Neural crest cell (in vitro differentiated cells): ENCODE measurements at regions not wholly inside any gene's neighbourhood (a gene's known extent, or its start where the extent isn't known, plus 50 kb on each side); places are given as distances from the start of the nearest gene placed in this dataset.
"Not testable (repeated sequence)": the region's sequence is repeated elsewhere in the genome, so short reads cannot be mapped to it uniquely, and the experiment has no call there.

Experiments used
- DNase-seq: peaks from one replicate; pipeline ENCODE4 v3.0.0; 2021; ENCODE audit warnings: low read depth, mixed read lengths, low spot score
- H3K27ac Mint-ChIP-seq: one replicate; pipeline ENCODE4 v1.8.0; 2021; ENCODE audit warnings: mild to moderate bottlenecking, mixed read lengths; ENCODE audit not compliant: unreplicated experiment
- H3K27me3 Mint-ChIP-seq: 2 replicates; pipeline ENCODE4 v1.8.0; 2021; ENCODE audit warnings: low read depth, mild to moderate bottlenecking, mixed read lengths
- H3K36me3 Mint-ChIP-seq: 2 replicates; pipeline ENCODE4 v1.8.0; 2021; ENCODE audit warnings: low read depth, mild to moderate bottlenecking, mixed read lengths
- H3K4me1 Mint-ChIP-seq: 2 replicates; pipeline ENCODE4 v1.8.0; 2021; ENCODE audit warnings: mixed read lengths
- H3K4me3 Mint-ChIP-seq: one replicate; pipeline ENCODE4 v1.8.0; 2021; ENCODE audit warnings: mild to moderate bottlenecking, mixed read lengths
- H3K9me3 Mint-ChIP-seq: 2 replicates; pipeline ENCODE4 v1.8.0; 2021; ENCODE audit warnings: mixed read lengths
- TF ChIP-seq, protein P1 (sequence below): fragments of 200-600 bp; sonication (generic); conservative IDR thresholded peaks from 2 replicates; pipeline ENCODE4 v1.5.0; 2021; ENCODE audit warnings: antibody characterized with exemption, mild to moderate bottlenecking

DNA sequence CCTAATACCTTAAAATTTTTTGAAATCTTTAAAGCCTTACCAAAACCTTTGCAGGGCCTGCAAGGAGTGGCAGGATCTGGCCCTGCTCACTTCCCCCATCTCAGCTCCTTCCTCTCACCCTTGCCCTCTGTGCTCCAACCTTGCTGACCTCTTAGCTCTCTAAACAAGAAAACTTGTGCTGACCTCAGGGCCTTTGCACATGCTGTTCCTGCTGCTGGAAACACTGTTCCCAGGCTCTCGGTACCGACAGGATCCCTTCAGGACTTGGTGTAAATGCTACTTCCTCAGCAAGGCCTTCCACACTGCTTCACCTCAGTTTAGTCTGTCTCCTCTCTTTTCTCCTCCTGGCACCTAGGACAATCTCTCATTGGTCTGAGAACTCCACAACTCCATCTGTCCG is 155.4 kb upstream of the IQSEC1 start:
- Mint-ChIP-seq H3K36me3 (no peaks in the 10 kb centered on the region), H3K27ac (no peak overlapping the region), H3K4me1 (no peaks in the 10 kb centered on the region), H3K9me3 (no peaks in the 10 kb centered on the region), H3K27me3 (peaks cover 4% of the 10 kb centered on the region), H3K4me3 (no peak overlapping the region)
- TF ChIP-seq, protein P1, sequence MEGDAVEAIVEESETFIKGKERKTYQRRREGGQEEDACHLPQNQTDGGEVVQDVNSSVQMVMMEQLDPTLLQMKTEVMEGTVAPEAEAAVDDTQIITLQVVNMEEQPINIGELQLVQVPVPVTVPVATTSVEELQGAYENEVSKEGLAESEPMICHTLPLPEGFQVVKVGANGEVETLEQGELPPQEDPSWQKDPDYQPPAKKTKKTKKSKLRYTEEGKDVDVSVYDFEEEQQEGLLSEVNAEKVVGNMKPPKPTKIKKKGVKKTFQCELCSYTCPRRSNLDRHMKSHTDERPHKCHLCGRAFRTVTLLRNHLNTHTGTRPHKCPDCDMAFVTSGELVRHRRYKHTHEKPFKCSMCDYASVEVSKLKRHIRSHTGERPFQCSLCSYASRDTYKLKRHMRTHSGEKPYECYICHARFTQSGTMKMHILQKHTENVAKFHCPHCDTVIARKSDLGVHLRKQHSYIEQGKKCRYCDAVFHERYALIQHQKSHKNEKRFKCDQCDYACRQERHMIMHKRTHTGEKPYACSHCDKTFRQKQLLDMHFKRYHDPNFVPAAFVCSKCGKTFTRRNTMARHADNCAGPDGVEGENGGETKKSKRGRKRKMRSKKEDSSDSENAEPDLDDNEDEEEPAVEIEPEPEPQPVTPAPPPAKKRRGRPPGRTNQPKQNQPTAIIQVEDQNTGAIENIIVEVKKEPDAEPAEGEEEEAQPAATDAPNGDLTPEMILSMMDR: no peak
- no peak for DNase-seq

DNA sequence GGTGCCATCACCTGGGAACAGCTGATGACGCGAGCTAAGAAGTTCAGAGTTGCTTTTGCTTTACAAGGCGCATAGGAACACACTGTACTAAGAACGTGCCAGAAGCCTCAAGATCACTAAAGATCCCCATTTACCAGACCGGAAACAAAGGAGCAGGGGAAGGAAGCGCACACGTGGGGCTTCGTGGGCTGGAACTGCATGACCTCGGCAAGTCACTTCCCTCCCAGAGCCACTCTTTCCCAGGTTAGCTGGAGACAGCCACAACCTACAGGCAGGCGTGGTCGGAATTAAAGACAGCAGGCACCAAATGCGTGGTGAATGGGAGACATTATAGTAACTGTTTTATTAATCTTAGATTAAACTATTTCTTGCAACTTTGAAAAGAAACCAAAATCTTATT is 154.9 kb upstream of the IQSEC1 start:
- DNase-seq, H3K4me1 Mint-ChIP-seq, H3K27ac Mint-ChIP-seq, H3K9me3 Mint-ChIP-seq, H3K36me3 Mint-ChIP-seq, H3K4me3 Mint-ChIP-seq, H3K27me3 Mint-ChIP-seq: not testable (repeated sequence)

DNA sequence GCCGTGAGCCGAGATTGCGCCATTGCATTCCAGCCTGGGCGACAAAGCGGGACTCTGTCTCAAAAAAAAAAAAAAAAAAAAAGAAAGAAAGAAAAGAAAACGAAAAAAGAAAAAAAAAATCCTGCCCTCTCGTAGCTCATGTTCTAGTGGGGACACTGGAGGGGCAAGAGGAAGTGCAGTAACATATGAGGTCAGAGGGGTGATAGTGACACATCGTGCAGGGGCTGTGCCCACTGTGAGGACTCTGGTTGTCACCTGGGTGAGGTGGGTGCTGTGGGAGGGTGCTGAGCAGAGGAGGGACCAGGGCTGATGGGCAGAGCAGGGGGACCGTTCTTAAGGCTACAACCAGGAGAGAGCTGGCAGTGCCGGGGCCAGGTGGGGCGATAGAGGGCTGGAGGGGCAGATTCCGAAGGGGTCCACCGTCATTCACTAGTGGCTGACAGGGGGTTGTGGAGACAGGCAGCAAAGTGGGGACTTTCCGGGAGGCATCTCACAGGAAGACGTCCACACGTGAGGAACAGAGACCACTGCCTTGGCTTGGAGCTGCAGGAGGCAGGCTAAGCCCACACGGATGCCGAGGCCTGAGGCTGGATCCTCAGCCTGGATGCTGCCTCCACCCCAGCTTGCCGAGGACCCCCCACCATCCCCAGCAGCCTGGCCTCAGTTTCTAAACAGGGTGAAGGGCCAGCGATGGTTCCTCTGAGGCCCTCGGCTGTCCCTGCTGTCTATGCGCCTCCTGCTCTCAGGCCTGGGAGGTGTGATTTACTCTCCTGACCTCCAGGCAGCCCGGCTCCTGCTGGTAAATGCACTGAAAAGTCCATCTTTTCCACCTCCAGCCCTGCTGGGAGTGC is 154.3 kb upstream of the IQSEC1 start:
- Mint-ChIP-seq H3K27ac (no peak overlapping the region), H3K36me3 (no peaks in the 10 kb centered on the region), H3K4me1 (no peaks in the 10 kb centered on the region), H3K4me3 (no peak overlapping the region), H3K9me3 (no peaks in the 10 kb centered on the region), H3K27me3 (peaks cover 4% of the 10 kb centered on the region)
- no peak for DNase-seq
- TF ChIP-seq, protein P1: no peak

DNA sequence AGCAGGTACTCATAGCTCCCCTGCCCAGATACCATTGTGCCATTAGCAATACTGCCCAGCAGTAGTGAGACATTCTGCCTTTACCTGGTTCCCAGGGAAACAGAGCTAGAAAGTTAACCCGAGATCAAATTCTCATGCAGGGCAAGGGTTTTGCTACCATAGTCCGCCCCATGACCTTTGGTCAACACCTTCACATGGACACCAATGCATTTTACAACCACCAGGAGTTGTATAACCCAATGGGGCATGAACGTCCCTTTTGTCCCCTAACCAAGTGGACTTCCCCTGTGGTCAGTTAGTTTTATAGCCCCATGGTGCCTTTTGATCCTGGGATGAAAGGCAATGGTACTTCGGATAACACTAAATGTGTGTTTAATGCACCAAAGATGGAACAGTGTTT is 151.7 kb upstream of the IQSEC1 start:
- no peak for DNase-seq
- H3K4me1 Mint-ChIP-seq: no peaks in the 10 kb centered on the region
- H3K27me3 Mint-ChIP-seq: no peaks in the 10 kb centered on the region
- H3K27ac Mint-ChIP-seq: no peak overlapping the region
- H3K36me3 Mint-ChIP-seq: no peaks in the 10 kb centered on the region
- TF ChIP-seq, protein P1: no peak
- no peaks in the 10 kb centered on the region for H3K9me3 Mint-ChIP-seq
- no peak overlapping the region for H3K4me3 Mint-ChIP-seq

DNA sequence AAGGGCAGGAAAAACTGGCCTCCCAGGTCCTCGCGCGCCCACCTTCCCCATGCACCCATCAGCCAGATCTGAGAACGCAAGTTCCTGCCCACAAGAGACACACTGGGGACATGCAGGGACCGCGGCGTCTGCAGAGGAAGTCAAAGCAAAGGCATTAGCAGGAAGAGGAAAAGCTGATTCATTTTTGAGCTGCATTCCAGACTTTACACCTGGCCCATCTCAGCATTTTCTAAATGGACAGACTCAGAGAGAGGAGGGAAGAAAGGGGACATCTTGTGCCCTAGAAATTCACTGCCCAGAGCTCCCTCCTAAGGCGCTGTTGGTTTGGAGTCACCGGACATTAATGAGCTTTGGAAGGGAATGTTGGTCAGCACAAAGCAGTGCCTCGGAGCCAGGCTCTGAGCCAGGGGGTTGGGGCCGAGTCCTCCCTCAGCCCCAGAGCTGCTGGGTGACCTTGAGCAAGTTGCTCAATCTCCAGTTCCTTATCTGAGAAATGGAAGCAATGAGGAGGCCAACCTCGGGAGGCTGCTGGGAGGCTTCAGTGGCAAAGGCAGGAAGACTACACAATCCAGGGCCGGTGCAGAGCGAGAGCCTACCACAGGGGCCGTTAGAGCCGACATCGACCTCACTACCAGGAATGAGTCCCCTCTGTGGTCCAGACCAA is 150.5 kb upstream of the IQSEC1 start:
- H3K36me3 Mint-ChIP-seq: no peaks in the 10 kb centered on the region
- H3K27ac Mint-ChIP-seq: no peak overlapping the region
- TF ChIP-seq, protein P1: no peak
- no peak for DNase-seq
- no peaks in the 10 kb centered on the region for H3K4me1 Mint-ChIP-seq
- H3K9me3 Mint-ChIP-seq: no peaks in the 10 kb centered on the region
- no peak overlapping the region for H3K4me3 Mint-ChIP-seq
- H3K27me3 Mint-ChIP-seq: no peaks in the 10 kb centered on the region
